Erythroblast (primary cell): ENCODE measurements at regions not wholly inside any gene's neighbourhood (a gene's known extent, or its start where the extent isn't known, plus 50 kb on each side); places are given as distances from the start of the nearest gene placed in this dataset.

Source experiments
- GATA1 ChIP-seq: IDR thresholded peaks from 2 replicates; pipeline ENCODE4 v1.6.1; 2011; ENCODE audit warnings: low read depth, mild to moderate bottlenecking, control low read depth, low read length, moderate library complexity
- POLR2A ChIP-seq: IDR thresholded peaks from 2 replicates; pipeline ENCODE4 v1.6.1; 2011; ENCODE audit warnings: mild to moderate bottlenecking, low read length

- TF ChIP-seq POLR2A (no peak), GATA1 (no peak)
Measured at GRCh38 chr9:115349542-115349941, 231.6 kb upstream of the TNC start.
